ENCODE measurements at regions not wholly inside any gene's neighbourhood (a gene's known extent, or its start where the extent isn't known, plus 50 kb on each side); places are given as distances from the start of the nearest gene placed in this dataset.

- no peak for DNase-seq (ENCODE audit: low spot score)
These were observed 173.8 kb upstream of the MVB12B start for GRCh38 chr9:126152622-126153362.

- DNase-seq (ENCODE audit: low spot score): no peak
These were observed 173.2 kb upstream of the MVB12B start for GRCh38 chr9:126153382-126153781.

GRCh38 chr9:126154182-126154827, 172.3 kb upstream of the MVB12B start:
- DNase-seq (ENCODE audit: low spot score): no peak

GRCh38 chr9:126154869-126155268, 171.8 kb upstream of the MVB12B start:
- no peak for DNase-seq (ENCODE audit: low spot score)

GRCh38 chr9:126155756-126156664, 170.6 kb upstream of the MVB12B start:
- no peak for DNase-seq (ENCODE audit: low spot score)

- no peak for DNase-seq (ENCODE audit: low spot score)
These were observed 169.7 kb upstream of the MVB12B start for GRCh38 chr9:126156898-126157297.

- no peak for DNase-seq (ENCODE audit: low spot score)
These were observed 169.2 kb upstream of the MVB12B start for GRCh38 chr9:126157423-126157822.

- DNase-seq (ENCODE audit: low spot score): no peak
These were observed 168.6 kb upstream of the MVB12B start for GRCh38 chr9:126157826-126158587.

- no peak for DNase-seq (ENCODE audit: low spot score)
These were observed 167.8 kb upstream of the MVB12B start for GRCh38 chr9:126158588-126159429.

GRCh38 chr9:126159430-126160060, 167.1 kb upstream of the MVB12B start:
- no peak for DNase-seq (ENCODE audit: low spot score)

- DNase-seq (ENCODE audit: low spot score): no peak
These were observed 166.4 kb upstream of the MVB12B start for GRCh38 chr9:126160067-126160853.

- no peak for DNase-seq (ENCODE audit: low spot score)
These were observed 165.7 kb upstream of the MVB12B start for GRCh38 chr9:126160854-126161329.

- no peak for DNase-seq (ENCODE audit: low spot score)
These were observed 163.8 kb upstream of the MVB12B start for GRCh38 chr9:126162611-126163381.

GRCh38 chr9:126164796-126165525, 161.7 kb upstream of the MVB12B start:
- DNase-seq (ENCODE audit: low spot score): no peak

GRCh38 chr9:126165755-126166154, 160.9 kb upstream of the MVB12B start:
- DNase-seq (ENCODE audit: low spot score): no peak

- no peak for DNase-seq (ENCODE audit: low spot score)
These were observed 160.3 kb upstream of the MVB12B start for GRCh38 chr9:126166291-126166690.

- no peak for DNase-seq (ENCODE audit: low spot score)
These were observed 159.8 kb upstream of the MVB12B start for GRCh38 chr9:126166866-126167265.

- no peak for DNase-seq (ENCODE audit: low spot score)
These were observed 156.9 kb upstream of the MVB12B start for GRCh38 chr9:126169736-126170135.

Data from H4 (cell line).